Calu3 (cell line): ENCODE measurements at regions not wholly inside any gene's neighbourhood (a gene's known extent, or its start where the extent isn't known, plus 50 kb on each side); places are given as distances from the start of the nearest gene placed in this dataset.
"Not testable (repeated sequence)": the region's sequence is repeated elsewhere in the genome, so short reads cannot be mapped to it uniquely, and the experiment has no call there.

Experiments used
- BruUV-seq: library from RNA; stranded (reverse); fragments of 400-500 nt; replicated peaks from 2 replicates; lab custom pipeline; 2021; lab: Mats Ljungman, UMichigan
- CTCF ChIA-PET: fragments of 300-600 bp; sonication (Branson Sonifier 250); formaldehyde crosslinking; loops from one replicate; lab custom pipeline; 2022; ENCODE audit warnings: antibody characterized with exemption; lab: Charles Lee
- DNase-seq: peaks from one replicate; pipeline ENCODE4 v3.0.0; 2022
- H3K27ac Mint-ChIP-seq: one replicate; pipeline ENCODE4 v1.8.0; 2022; ENCODE audit warnings: mixed read lengths; ENCODE audit not compliant: unreplicated experiment
- H3K27me3 Mint-ChIP-seq: one replicate; pipeline ENCODE4 v1.8.0; 2022; ENCODE audit warnings: mixed read lengths; ENCODE audit not compliant: unreplicated experiment
- H3K36me3 Mint-ChIP-seq: one replicate; pipeline ENCODE4 v1.8.0; 2022; ENCODE audit warnings: mild to moderate bottlenecking, moderate library complexity, mixed read lengths; ENCODE audit not compliant: insufficient read depth, unreplicated experiment
- H3K4me1 Mint-ChIP-seq: one replicate; pipeline ENCODE4 v1.8.0; 2022; ENCODE audit warnings: mild to moderate bottlenecking, low read depth, mixed read lengths; ENCODE audit not compliant: unreplicated experiment
- H3K4me3 Mint-ChIP-seq: one replicate; pipeline ENCODE4 v1.8.0; 2022; ENCODE audit warnings: mild to moderate bottlenecking, low read depth, moderate library complexity, mixed read lengths; ENCODE audit not compliant: unreplicated experiment
- H3K9me3 Mint-ChIP-seq: one replicate; pipeline ENCODE4 v1.8.0; 2022; ENCODE audit warnings: low read depth, mixed read lengths; ENCODE audit not compliant: unreplicated experiment
- intact Hi-C: fragments of 100-400 bp; cut with micrococcal nuclease; formaldehyde crosslinking; loops from one replicate; pipeline ENCODE4 v1.10.0; 2022; ENCODE audit not compliant: unreplicated experiment
- TF ChIP-seq, protein P1 (sequence below): fragments of 200-600 bp; IDR thresholded peaks from one replicate; pipeline ENCODE4 v1.8.0; 2022; ENCODE audit warnings: antibody characterized with exemption; ENCODE audit not compliant: unreplicated experiment

DNA sequence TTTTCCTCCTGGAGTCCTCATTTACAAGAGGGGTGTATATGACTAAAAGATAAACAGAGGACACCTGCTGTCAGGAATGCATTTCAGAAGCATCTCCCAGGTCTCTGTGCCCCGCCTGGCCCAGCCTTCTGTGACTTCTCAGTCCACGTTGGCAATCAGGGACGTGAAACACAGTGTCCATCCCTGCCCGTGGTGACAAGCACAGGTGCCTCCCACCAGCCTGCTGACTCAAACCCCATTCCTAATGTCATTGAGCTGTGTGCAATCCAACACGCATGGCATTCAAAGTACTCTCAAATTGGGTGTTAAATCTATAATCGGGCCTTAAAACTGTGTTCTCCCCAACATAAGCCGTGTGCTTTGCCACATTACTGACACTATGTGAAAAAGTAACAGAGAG is 343.2 kb downstream of the EIPR1 start:
- no peaks in the 10 kb centered on the region for H3K4me1 Mint-ChIP-seq
- H3K36me3 Mint-ChIP-seq = no peaks in the 10 kb centered on the region
- H3K4me3 Mint-ChIP-seq = no peak overlapping the region
- peaks cover 12% of the 10 kb centered on the region for H3K9me3 Mint-ChIP-seq
- no peaks in the 10 kb centered on the region for H3K27me3 Mint-ChIP-seq
- H3K27ac Mint-ChIP-seq = no peak overlapping the region
- CTCF ChIA-PET = no interaction called here
- DNase-seq = no peak
- TF ChIP-seq, protein P1, sequence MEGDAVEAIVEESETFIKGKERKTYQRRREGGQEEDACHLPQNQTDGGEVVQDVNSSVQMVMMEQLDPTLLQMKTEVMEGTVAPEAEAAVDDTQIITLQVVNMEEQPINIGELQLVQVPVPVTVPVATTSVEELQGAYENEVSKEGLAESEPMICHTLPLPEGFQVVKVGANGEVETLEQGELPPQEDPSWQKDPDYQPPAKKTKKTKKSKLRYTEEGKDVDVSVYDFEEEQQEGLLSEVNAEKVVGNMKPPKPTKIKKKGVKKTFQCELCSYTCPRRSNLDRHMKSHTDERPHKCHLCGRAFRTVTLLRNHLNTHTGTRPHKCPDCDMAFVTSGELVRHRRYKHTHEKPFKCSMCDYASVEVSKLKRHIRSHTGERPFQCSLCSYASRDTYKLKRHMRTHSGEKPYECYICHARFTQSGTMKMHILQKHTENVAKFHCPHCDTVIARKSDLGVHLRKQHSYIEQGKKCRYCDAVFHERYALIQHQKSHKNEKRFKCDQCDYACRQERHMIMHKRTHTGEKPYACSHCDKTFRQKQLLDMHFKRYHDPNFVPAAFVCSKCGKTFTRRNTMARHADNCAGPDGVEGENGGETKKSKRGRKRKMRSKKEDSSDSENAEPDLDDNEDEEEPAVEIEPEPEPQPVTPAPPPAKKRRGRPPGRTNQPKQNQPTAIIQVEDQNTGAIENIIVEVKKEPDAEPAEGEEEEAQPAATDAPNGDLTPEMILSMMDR = no peak
- BruUV-seq = no TSS peak
- intact Hi-C loops = no loop called here

- H3K4me1 Mint-ChIP-seq = no peaks in the 10 kb centered on the region
- intact Hi-C loops = no loop called here
Observed at GRCh38 chr2:3033315-3033714, 344.3 kb downstream of the EIPR1 start.

GRCh38 chr2:3030791-3031190 is 346.8 kb downstream of the EIPR1 start:
- BruUV-seq, H3K36me3 Mint-ChIP-seq, H3K4me1 Mint-ChIP-seq, intact Hi-C loops, H3K27ac Mint-ChIP-seq, H3K27me3 Mint-ChIP-seq, H3K9me3 Mint-ChIP-seq, CTCF ChIA-PET: not testable (repeated sequence)
- DNase-seq = peak; percentile 2
- H3K4me3 Mint-ChIP-seq = peak overlapping the region; percentile 43

More at GRCh38 chr2:3033315-3033714, 344.3 kb downstream of the EIPR1 start:
- no peaks in the 10 kb centered on the region for H3K27me3 Mint-ChIP-seq
- TF ChIP-seq, protein P1 = no peak
- no peak overlapping the region for H3K4me3 Mint-ChIP-seq
- no peaks in the 10 kb centered on the region for H3K36me3 Mint-ChIP-seq
- H3K9me3 Mint-ChIP-seq = peaks cover 8% of the 10 kb centered on the region
- DNase-seq = no peak
- CTCF ChIA-PET = no interaction called here
- no peak overlapping the region for H3K27ac Mint-ChIP-seq
- BruUV-seq = no TSS peak

GRCh38 chr2:3025984-3026383 is 351.6 kb downstream of the EIPR1 start:
- intact Hi-C loops = no loop called here
- no peaks in the 10 kb centered on the region for H3K4me1 Mint-ChIP-seq
- no peaks in the 10 kb centered on the region for H3K36me3 Mint-ChIP-seq
- H3K27ac Mint-ChIP-seq = no peak overlapping the region
- no TSS peak for BruUV-seq
- DNase-seq = no peak
- H3K9me3 Mint-ChIP-seq = peaks cover 16% of the 10 kb centered on the region
- TF ChIP-seq, protein P1 = no peak
- H3K4me3 Mint-ChIP-seq = no peak overlapping the region
- no peaks in the 10 kb centered on the region for H3K27me3 Mint-ChIP-seq
- CTCF ChIA-PET = no interaction called here

DNA sequence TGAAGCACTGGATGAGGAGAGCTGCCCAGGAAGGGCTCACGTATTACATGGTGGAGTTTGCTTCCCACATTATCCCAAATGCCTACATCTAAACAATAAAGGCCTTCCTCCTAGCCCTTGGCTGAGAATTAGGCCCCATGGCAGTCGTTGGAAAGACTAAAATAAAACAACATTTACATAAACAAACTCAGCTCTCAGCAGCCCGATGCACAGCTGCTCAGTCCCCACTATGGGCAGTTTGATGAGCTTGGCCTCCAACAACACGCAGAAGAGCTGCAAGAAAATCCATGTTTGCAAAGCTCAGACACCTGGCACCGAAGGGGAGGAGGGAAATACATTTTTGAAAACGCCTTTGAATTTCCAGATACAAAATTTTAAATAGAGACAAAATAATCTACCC is 352.4 kb downstream of the EIPR1 start:
- H3K4me1 Mint-ChIP-seq = no peaks in the 10 kb centered on the region
- BruUV-seq = no TSS peak
- DNase-seq = no peak
- intact Hi-C loops = no loop called here
- no peak overlapping the region for H3K4me3 Mint-ChIP-seq
- no peaks in the 10 kb centered on the region for H3K36me3 Mint-ChIP-seq
- H3K9me3 Mint-ChIP-seq = peaks cover 19% of the 10 kb centered on the region
- no peak overlapping the region for H3K27ac Mint-ChIP-seq
- H3K27me3 Mint-ChIP-seq = no peaks in the 10 kb centered on the region
- TF ChIP-seq, protein P1 = no peak
- CTCF ChIA-PET = no interaction called here
